ENCODE measurements at regions not wholly inside any gene's neighbourhood (a gene's known extent, or its start where the extent isn't known, plus 50 kb on each side); places are given as distances from the start of the nearest gene placed in this dataset.

GRCh38 chr6:22101163-22101562 lies 195.7 kb downstream of the PRL start:
- WGBS (ENCODE audit: extremely low coverage, insufficient coverage, insufficient read length), result no CpG with 5 or more reads among the region's 3 CpGs
- Histone ChIP-seq H3K27me3 (ENCODE audit: insufficient read depth, low read length) (no peaks in the 10 kb centered on the region), H3K36me3 (ENCODE audit: control insufficient read depth in 1 of 2, insufficient read depth in 2 of 2, low read length in 2 of 2) (no peaks in the 10 kb centered on the region), H3K23ac (ENCODE audit: low read length) (no peak overlapping the region), H2BK5ac (ENCODE audit: low read depth, low read length, poor library complexity) (no peak overlapping the region), H2BK12ac (ENCODE audit: low read length) (no peak overlapping the region), H4K91ac (ENCODE audit: low read depth, low read length) (no peak overlapping the region), H3K79me2 (ENCODE audit: control insufficient read depth, insufficient read depth, low read length, poor library complexity) (no peaks in the 10 kb centered on the region), H3K4me1 (ENCODE audit: control insufficient read depth in 1 of 2, insufficient read depth in 2 of 2, low read length in 2 of 2) (no peaks in the 10 kb centered on the region), H2AK5ac (ENCODE audit: low read length) (no peak overlapping the region), H3K9ac (ENCODE audit: low read length) (no peak overlapping the region), H3K79me1 (ENCODE audit: low read length) (no peaks in the 10 kb centered on the region), H2BK120ac (ENCODE audit: insufficient read depth, low read length, poor library complexity) (no peak overlapping the region), H3K4me2 (ENCODE audit: low read length) (no peak overlapping the region), H3K27ac (ENCODE audit: low read depth, low read length) (no peak overlapping the region), H3K9me3 (ENCODE audit: insufficient read depth, low read depth, low read length) (no peaks in the 10 kb centered on the region), H4K12ac (ENCODE audit: low read depth, low read length) (no peak overlapping the region), H3K14ac (ENCODE audit: low read length) (no peak overlapping the region), H3K4me3 (ENCODE audit: low read depth, low read length) (no peak overlapping the region), H3K4ac (ENCODE audit: low read depth, low read length) (no peak overlapping the region), H3K18ac (ENCODE audit: low read length) (no peak overlapping the region), H4K8ac (ENCODE audit: low read depth, low read length) (no peak overlapping the region), H2AFZ (ENCODE audit: insufficient read depth, low read length, poor library complexity) (no peak overlapping the region)
- no peak for DNase-seq

GRCh38 chr6:22102671-22103070 lies 194.2 kb downstream of the PRL start:
- no peak for DNase-seq
- H3K4me2 ChIP-seq (ENCODE audit: low read length), result no peak overlapping the region
- WGBS (ENCODE audit: extremely low coverage, insufficient coverage, insufficient read length), result no CpG with 5 or more reads among the region's 3 CpGs
- no peaks in the 10 kb centered on the region for H3K4me1 ChIP-seq (ENCODE audit: control insufficient read depth in 1 of 2, insufficient read depth in 2 of 2, low read length in 2 of 2)
- H4K91ac ChIP-seq (ENCODE audit: low read depth, low read length), result no peak overlapping the region
- no peak overlapping the region for H3K23ac ChIP-seq (ENCODE audit: low read length)
- H2BK120ac ChIP-seq (ENCODE audit: insufficient read depth, low read length, poor library complexity), result no peak overlapping the region
- no peak overlapping the region for H3K4ac ChIP-seq (ENCODE audit: low read depth, low read length)
- H3K14ac ChIP-seq (ENCODE audit: low read length), result no peak overlapping the region
- H3K36me3 ChIP-seq (ENCODE audit: control insufficient read depth in 1 of 2, insufficient read depth in 2 of 2, low read length in 2 of 2), result no peaks in the 10 kb centered on the region
- H3K4me3 ChIP-seq (ENCODE audit: low read depth, low read length), result no peak overlapping the region
- H2BK5ac ChIP-seq (ENCODE audit: low read depth, low read length, poor library complexity), result no peak overlapping the region
- H4K8ac ChIP-seq (ENCODE audit: low read depth, low read length), result no peak overlapping the region
- no peaks in the 10 kb centered on the region for H3K9me3 ChIP-seq (ENCODE audit: insufficient read depth, low read depth, low read length)
- no peak overlapping the region for H3K9ac ChIP-seq (ENCODE audit: low read length)
- H3K79me1 ChIP-seq (ENCODE audit: low read length), result no peaks in the 10 kb centered on the region
- no peak overlapping the region for H3K27ac ChIP-seq (ENCODE audit: low read depth, low read length)
- no peaks in the 10 kb centered on the region for H3K27me3 ChIP-seq (ENCODE audit: insufficient read depth, low read length)
- H3K18ac ChIP-seq (ENCODE audit: low read length), result no peak overlapping the region
- no peak overlapping the region for H2BK12ac ChIP-seq (ENCODE audit: low read length)
- H2AK5ac ChIP-seq (ENCODE audit: low read length), result no peak overlapping the region
- H3K79me2 ChIP-seq (ENCODE audit: control insufficient read depth, insufficient read depth, low read length, poor library complexity), result no peaks in the 10 kb centered on the region
- no peak overlapping the region for H4K12ac ChIP-seq (ENCODE audit: low read depth, low read length)
- no peak overlapping the region for H2AFZ ChIP-seq (ENCODE audit: insufficient read depth, low read length, poor library complexity)

GRCh38 chr6:22106451-22106850 lies 190.4 kb downstream of the PRL start:
- H3K36me3 ChIP-seq (ENCODE audit: control insufficient read depth in 1 of 2, insufficient read depth in 2 of 2, low read length in 2 of 2), result peaks cover 0 to 3% of the 10 kb centered on the region in 2 experiments
- no peaks in the 10 kb centered on the region for H3K79me1 ChIP-seq (ENCODE audit: low read length)
- no peak overlapping the region for H2BK12ac ChIP-seq (ENCODE audit: low read length)
- no peaks in the 10 kb centered on the region for H3K27me3 ChIP-seq (ENCODE audit: insufficient read depth, low read length)
- H2AFZ ChIP-seq (ENCODE audit: insufficient read depth, low read length, poor library complexity), result no peak overlapping the region
- H4K91ac ChIP-seq (ENCODE audit: low read depth, low read length), result no peak overlapping the region
- H3K79me2 ChIP-seq (ENCODE audit: control insufficient read depth, insufficient read depth, low read length, poor library complexity), result no peaks in the 10 kb centered on the region
- H4K12ac ChIP-seq (ENCODE audit: low read depth, low read length), result no peak overlapping the region
- no peak overlapping the region for H2AK5ac ChIP-seq (ENCODE audit: low read length)
- DNase-seq, result no peak
- H3K18ac ChIP-seq (ENCODE audit: low read length), result no peak overlapping the region
- H3K14ac ChIP-seq (ENCODE audit: low read length), result no peak overlapping the region
- no peak overlapping the region for H3K4me2 ChIP-seq (ENCODE audit: low read length)
- WGBS (ENCODE audit: extremely low coverage, insufficient coverage, insufficient read length), result no CpG with 5 or more reads among the region's 5 CpGs
- H3K23ac ChIP-seq (ENCODE audit: low read length), result no peak overlapping the region
- H3K4me1 ChIP-seq (ENCODE audit: control insufficient read depth in 1 of 2, insufficient read depth in 2 of 2, low read length in 2 of 2), result no peaks in the 10 kb centered on the region
- H4K8ac ChIP-seq (ENCODE audit: low read depth, low read length), result no peak overlapping the region
- H3K4me3 ChIP-seq (ENCODE audit: low read depth, low read length), result no peak overlapping the region
- H3K27ac ChIP-seq (ENCODE audit: low read depth, low read length), result no peak overlapping the region
- no peak overlapping the region for H2BK120ac ChIP-seq (ENCODE audit: insufficient read depth, low read length, poor library complexity)
- H3K9me3 ChIP-seq (ENCODE audit: insufficient read depth, low read depth, low read length), result no peaks in the 10 kb centered on the region
- H3K4ac ChIP-seq (ENCODE audit: low read depth, low read length), result no peak overlapping the region
- H2BK5ac ChIP-seq (ENCODE audit: low read depth, low read length, poor library complexity), result no peak overlapping the region
- H3K9ac ChIP-seq (ENCODE audit: low read length), result no peak overlapping the region

GRCh38 chr6:22106961-22107360 lies 189.9 kb downstream of the PRL start:
- no peak overlapping the region for H3K18ac ChIP-seq (ENCODE audit: low read length)
- no peak overlapping the region for H2BK12ac ChIP-seq (ENCODE audit: low read length)
- H4K8ac ChIP-seq (ENCODE audit: low read depth, low read length), result no peak overlapping the region
- no peak overlapping the region for H4K12ac ChIP-seq (ENCODE audit: low read depth, low read length)
- no peak overlapping the region for H3K4me2 ChIP-seq (ENCODE audit: low read length)
- no peak overlapping the region for H3K4me3 ChIP-seq (ENCODE audit: low read depth, low read length)
- H3K79me2 ChIP-seq (ENCODE audit: control insufficient read depth, insufficient read depth, low read length, poor library complexity), result no peaks in the 10 kb centered on the region
- no peak overlapping the region for H3K4ac ChIP-seq (ENCODE audit: low read depth, low read length)
- H2BK5ac ChIP-seq (ENCODE audit: low read depth, low read length, poor library complexity), result no peak overlapping the region
- no peak overlapping the region for H2AFZ ChIP-seq (ENCODE audit: insufficient read depth, low read length, poor library complexity)
- peaks cover 0 to 3% of the 10 kb centered on the region in 2 experiments for H3K36me3 ChIP-seq (ENCODE audit: control insufficient read depth in 1 of 2, insufficient read depth in 2 of 2, low read length in 2 of 2)
- H3K27me3 ChIP-seq (ENCODE audit: insufficient read depth, low read length), result no peaks in the 10 kb centered on the region
- no peak overlapping the region for H3K27ac ChIP-seq (ENCODE audit: low read depth, low read length)
- DNase-seq, result no peak
- H3K14ac ChIP-seq (ENCODE audit: low read length), result no peak overlapping the region
- no peak overlapping the region for H3K9ac ChIP-seq (ENCODE audit: low read length)
- H3K79me1 ChIP-seq (ENCODE audit: low read length), result no peaks in the 10 kb centered on the region
- H4K91ac ChIP-seq (ENCODE audit: low read depth, low read length), result no peak overlapping the region
- no peak overlapping the region for H3K23ac ChIP-seq (ENCODE audit: low read length)
- H3K4me1 ChIP-seq (ENCODE audit: control insufficient read depth in 1 of 2, insufficient read depth in 2 of 2, low read length in 2 of 2), result no peaks in the 10 kb centered on the region
- H3K9me3 ChIP-seq (ENCODE audit: insufficient read depth, low read depth, low read length), result no peaks in the 10 kb centered on the region
- no CpG with 5 or more reads among the region's 3 CpGs for WGBS (ENCODE audit: extremely low coverage, insufficient coverage, insufficient read length)
- no peak overlapping the region for H2BK120ac ChIP-seq (ENCODE audit: insufficient read depth, low read length, poor library complexity)
- no peak overlapping the region for H2AK5ac ChIP-seq (ENCODE audit: low read length)

Data from trophoblast cell (in vitro differentiated cells and primary cell).